HEK293 (cell line): ENCODE measurements at regions not wholly inside any gene's neighbourhood (a gene's known extent, or its start where the extent isn't known, plus 50 kb on each side); places are given as distances from the start of the nearest gene placed in this dataset.

Experiments used
- CTCF ChIA-PET: fragments of 350-600 bp; formaldehyde crosslinking; extraction: SDS; loops from one replicate; lab custom pipeline; 2021; ENCODE audit warnings: antibody characterized with exemption; lab: Yijun Ruan, JAX
- POLR2A ChIA-PET: fragments of 300-600 bp; formaldehyde crosslinking; extraction: SDS; loops from one replicate; lab custom pipeline; 2020; ENCODE audit warnings: antibody characterized with exemption, inconsistent platforms; lab: Yijun Ruan, JAX
- H3K27ac ChIP-seq: fragments of 200-500 bp; sonication (Bioruptor generic); 2 replicates; pipeline ENCODE4 v1.5.1; 2014; ENCODE audit warnings: low read depth, low read length, control low read depth, inconsistent platforms; ENCODE audit errors: extremely low read depth
- H3K36me3 ChIP-seq, 2 experiments: fragments of 200-500 bp in 1 of 2; sonication (Bioruptor generic) in 1 of 2; 1 replicate in 1 of 2; 2 replicates in 1 of 2; pipeline ENCODE4 v1.5.1; 2014 to 2017; ENCODE audit warnings: inconsistent platforms in 2 of 2, low read length in 2 of 2; ENCODE audit not compliant: control insufficient read depth in 2 of 2, insufficient read depth in 1 of 2
- H3K4me1 ChIP-seq: fragments of 200-500 bp; sonication (Bioruptor generic); 2 replicates; pipeline ENCODE4 v1.5.1; 2014; ENCODE audit warnings: mild to moderate bottlenecking, low read length, inconsistent platforms; ENCODE audit not compliant: control insufficient read depth, insufficient read depth
- H3K4me3 ChIP-seq: 2 replicates; pipeline ENCODE4 v1.5.1; 2011; ENCODE audit warnings: low read depth, mild to moderate bottlenecking, control low read depth, low read length, moderate library complexity
- H3K9me3 ChIP-seq: fragments of 200-500 bp; sonication (Bioruptor generic); 2 replicates; pipeline ENCODE4 v1.5.1; 2014; ENCODE audit warnings: low read depth, low read length, inconsistent platforms; ENCODE audit not compliant: control insufficient read depth, insufficient read depth
- HOXC10 ChIP-seq: sonication (generic); formaldehyde crosslinking; IDR thresholded peaks from 2 replicates; pipeline ENCODE4 v1.8.1; 2023; ENCODE audit warnings: mild to moderate bottlenecking, missing genetic modification reagents
- KLF16 ChIP-seq: fragments of 450-650 bp; formaldehyde crosslinking; IDR thresholded peaks from 2 replicates; pipeline ENCODE4 v1.5.1; 2017; ENCODE audit warnings: missing biosample characterization, missing genetic modification characterization
- KLF8 ChIP-seq: fragments of 450-650 bp; formaldehyde crosslinking; IDR thresholded peaks from 2 replicates; pipeline ENCODE4 v1.5.1; 2016; ENCODE audit warnings: missing biosample characterization, missing genetic modification characterization
- ZBTB7A ChIP-seq: fragments of 450-650 bp; formaldehyde crosslinking; IDR thresholded peaks from 2 replicates; pipeline ENCODE4 v1.5.1; 2016; ENCODE audit warnings: low read depth, missing biosample characterization, missing genetic modification characterization
- ZNF138 ChIP-seq: fragments of 450-650 bp; formaldehyde crosslinking; IDR thresholded peaks from 2 replicates; pipeline ENCODE4 v1.5.1; 2016; ENCODE audit warnings: missing biosample characterization, missing genetic modification characterization, borderline replicate concordance
- ZNF155 ChIP-seq: fragments of 450-650 bp; formaldehyde crosslinking; IDR thresholded peaks from 2 replicates; pipeline ENCODE4 v1.5.1; 2016; ENCODE audit warnings: missing biosample characterization, missing genetic modification characterization
- ZNF2 ChIP-seq: fragments of 450-650 bp; formaldehyde crosslinking; IDR thresholded peaks from 2 replicates; pipeline ENCODE4 v1.5.1; 2016; ENCODE audit warnings: missing biosample characterization, missing genetic modification characterization
- ZNF211 ChIP-seq: fragments of 450-650 bp; formaldehyde crosslinking; IDR thresholded peaks from 2 replicates; pipeline ENCODE4 v1.5.1; 2016; ENCODE audit warnings: low read depth, missing biosample characterization, missing genetic modification characterization
- ZNF223 ChIP-seq: fragments of 450-650 bp; formaldehyde crosslinking; IDR thresholded peaks from 2 replicates; pipeline ENCODE4 v1.5.1; 2016; ENCODE audit warnings: missing biosample characterization, missing genetic modification characterization
- ZNF24 ChIP-seq: fragments of 450-650 bp; formaldehyde crosslinking; IDR thresholded peaks from 2 replicates; pipeline ENCODE4 v1.5.1; 2016; ENCODE audit warnings: missing biosample characterization, missing genetic modification characterization
- ZNF366 ChIP-seq: fragments of 450-650 bp; formaldehyde crosslinking; conservative IDR thresholded peaks from 2 replicates; pipeline ENCODE4 v1.5.1; 2016; ENCODE audit warnings: missing biosample characterization, missing genetic modification characterization
- ZNF37A ChIP-seq: fragments of 450-650 bp; IDR thresholded peaks from 2 replicates; pipeline ENCODE4 v1.5.1; 2018; ENCODE audit warnings: missing biosample characterization, missing genetic modification characterization
- ZNF48 ChIP-seq: fragments of 450-650 bp; formaldehyde crosslinking; IDR thresholded peaks from 2 replicates; pipeline ENCODE4 v1.5.1; 2016; ENCODE audit warnings: missing biosample characterization, missing genetic modification characterization
- ZNF529 ChIP-seq: fragments of 450-650 bp; formaldehyde crosslinking; IDR thresholded peaks from 2 replicates; pipeline ENCODE4 v1.5.1; 2017; ENCODE audit warnings: missing genetic modification characterization, missing biosample characterization; ENCODE audit not compliant: insufficient replicate concordance
- ZNF561 ChIP-seq: fragments of 450-650 bp; IDR thresholded peaks from 2 replicates; pipeline ENCODE4 v1.5.1; 2018; ENCODE audit warnings: missing biosample characterization, missing genetic modification characterization, borderline replicate concordance
- ZNF585B ChIP-seq: fragments of 450-650 bp; formaldehyde crosslinking; IDR thresholded peaks from 2 replicates; pipeline ENCODE4 v1.5.1; 2016; ENCODE audit warnings: missing biosample characterization, missing genetic modification characterization
- ZNF664 ChIP-seq: fragments of 450-650 bp; formaldehyde crosslinking; IDR thresholded peaks from 2 replicates; pipeline ENCODE4 v1.5.1; 2016; ENCODE audit warnings: missing biosample characterization, missing genetic modification characterization
- ZNF670 ChIP-seq: fragments of 450-650 bp; formaldehyde crosslinking; IDR thresholded peaks from 2 replicates; pipeline ENCODE4 v1.5.1; 2016; ENCODE audit warnings: missing biosample characterization, missing genetic modification characterization, low read depth
- ZNF792 ChIP-seq: fragments of 450-650 bp; formaldehyde crosslinking; IDR thresholded peaks from 2 replicates; pipeline ENCODE4 v1.5.1; 2016; ENCODE audit warnings: missing biosample characterization, missing genetic modification characterization
- TF ChIP-seq, protein P1 (sequence below): fragments of 450-650 bp; formaldehyde crosslinking; IDR thresholded peaks from 2 replicates; pipeline ENCODE4 v1.5.1; 2016; ENCODE audit warnings: missing biosample characterization, missing genetic modification characterization
- TF ChIP-seq, protein P2 (sequence below): fragments of 450-650 bp; formaldehyde crosslinking; IDR thresholded peaks from 2 replicates; pipeline ENCODE4 v1.5.1; 2016; ENCODE audit warnings: missing biosample characterization, missing genetic modification characterization
- TF ChIP-seq, protein P3 (sequence below): fragments of 450-650 bp; formaldehyde crosslinking; IDR thresholded peaks from 2 replicates; pipeline ENCODE4 v1.5.1; 2016; ENCODE audit warnings: missing biosample characterization, missing genetic modification characterization, borderline replicate concordance
- TF ChIP-seq, protein P4 (sequence below): fragments of 450-650 bp; formaldehyde crosslinking; IDR thresholded peaks from 2 replicates; pipeline ENCODE4 v1.5.1; 2016; ENCODE audit warnings: missing biosample characterization, missing genetic modification characterization
- TF ChIP-seq, protein P5 (sequence below): fragments of 450-650 bp; formaldehyde crosslinking; IDR thresholded peaks from 2 replicates; pipeline ENCODE4 v1.5.1; 2017; ENCODE audit warnings: missing biosample characterization, mild to moderate bottlenecking, missing genetic modification characterization, moderate library complexity

DNA sequence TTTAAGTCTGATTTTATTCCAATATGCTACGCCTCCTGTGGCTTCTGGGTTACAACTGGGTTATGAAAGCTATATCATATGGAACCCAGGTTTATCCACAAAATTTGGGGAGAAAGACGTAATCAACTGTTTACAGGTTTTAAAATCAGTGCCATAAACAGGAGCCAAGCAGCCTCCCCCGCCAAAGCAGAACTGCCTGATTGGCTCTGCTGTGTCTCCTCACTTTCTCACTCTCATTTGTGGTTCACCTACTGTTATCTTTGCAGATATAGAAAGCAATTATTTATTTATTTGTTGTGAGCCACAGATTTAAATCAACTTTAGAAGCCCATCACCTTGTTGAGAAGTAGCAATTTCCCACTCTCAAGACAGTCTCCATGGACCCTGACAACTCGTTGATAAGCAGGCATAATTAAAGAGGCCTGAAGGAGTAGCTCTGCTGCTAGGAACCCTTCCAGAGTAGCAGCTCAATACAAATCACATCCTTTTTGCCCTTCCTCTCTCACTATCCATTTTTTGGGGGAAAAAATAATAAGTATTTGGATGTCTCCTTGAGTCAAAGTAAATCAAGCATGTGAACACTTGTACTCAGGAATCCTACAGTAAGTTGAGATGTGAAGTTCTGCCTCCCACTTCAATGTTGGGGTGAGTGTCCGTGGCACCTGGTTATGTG, 191.0 kb upstream of the CCDC150 start:
- no peaks in the 10 kb centered on the region for H3K9me3 ChIP-seq
- TF ChIP-seq, protein P1, sequence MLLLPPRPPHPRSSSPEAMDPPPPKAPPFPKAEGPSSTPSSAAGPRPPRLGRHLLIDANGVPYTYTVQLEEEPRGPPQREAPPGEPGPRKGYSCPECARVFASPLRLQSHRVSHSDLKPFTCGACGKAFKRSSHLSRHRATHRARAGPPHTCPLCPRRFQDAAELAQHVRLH (tag by site-specific recombination) = no peak
- TF ChIP-seq ZNF366 (tag by site-specific recombination) (no peak), ZNF664 (tag by site-specific recombination) (no peak), ZNF529 (tag by site-specific recombination) (no peak), KLF16 (tag by site-specific recombination) (no peak), ZNF561 (tag by site-specific recombination) (no peak), ZNF48 (tag by site-specific recombination) (no peak)
- TF ChIP-seq, protein P2, sequence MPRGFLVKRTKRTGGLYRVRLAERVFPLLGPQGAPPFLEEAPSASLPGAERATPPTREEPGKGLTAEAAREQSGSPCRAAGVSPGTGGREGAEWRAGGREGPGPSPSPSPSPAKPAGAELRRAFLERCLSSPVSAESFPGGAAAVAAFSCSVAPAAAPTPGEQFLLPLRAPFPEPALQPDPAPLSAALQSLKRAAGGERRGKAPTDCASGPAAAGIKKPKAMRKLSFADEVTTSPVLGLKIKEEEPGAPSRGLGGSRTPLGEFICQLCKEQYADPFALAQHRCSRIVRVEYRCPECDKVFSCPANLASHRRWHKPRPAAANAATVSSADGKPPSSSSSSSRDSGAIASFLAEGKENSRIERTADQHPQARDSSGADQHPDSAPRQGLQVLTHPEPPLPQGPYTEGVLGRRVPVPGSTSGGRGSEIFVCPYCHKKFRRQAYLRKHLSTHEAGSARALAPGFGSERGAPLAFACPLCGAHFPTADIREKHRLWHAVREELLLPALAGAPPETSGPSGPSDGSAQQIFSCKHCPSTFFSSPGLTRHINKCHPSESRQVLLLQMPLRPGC = no peak
- TF ChIP-seq, protein P3, sequence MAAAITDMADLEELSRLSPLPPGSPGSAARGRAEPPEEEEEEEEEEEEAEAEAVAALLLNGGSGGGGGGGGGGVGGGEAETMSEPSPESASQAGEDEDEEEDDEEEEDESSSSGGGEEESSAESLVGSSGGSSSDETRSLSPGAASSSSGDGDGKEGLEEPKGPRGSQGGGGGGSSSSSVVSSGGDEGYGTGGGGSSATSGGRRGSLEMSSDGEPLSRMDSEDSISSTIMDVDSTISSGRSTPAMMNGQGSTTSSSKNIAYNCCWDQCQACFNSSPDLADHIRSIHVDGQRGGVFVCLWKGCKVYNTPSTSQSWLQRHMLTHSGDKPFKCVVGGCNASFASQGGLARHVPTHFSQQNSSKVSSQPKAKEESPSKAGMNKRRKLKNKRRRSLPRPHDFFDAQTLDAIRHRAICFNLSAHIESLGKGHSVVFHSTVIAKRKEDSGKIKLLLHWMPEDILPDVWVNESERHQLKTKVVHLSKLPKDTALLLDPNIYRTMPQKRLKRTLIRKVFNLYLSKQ (tag by site-specific recombination) = no peak
- H3K4me1 ChIP-seq = no peaks in the 10 kb centered on the region
- H3K4me3 ChIP-seq = no peak overlapping the region
- H3K36me3 ChIP-seq = no peaks in the 10 kb centered on the region
- no peak overlapping the region for H3K27ac ChIP-seq
- CTCF ChIA-PET = no interaction called here
- POLR2A ChIA-PET = no interaction called here

DNA sequence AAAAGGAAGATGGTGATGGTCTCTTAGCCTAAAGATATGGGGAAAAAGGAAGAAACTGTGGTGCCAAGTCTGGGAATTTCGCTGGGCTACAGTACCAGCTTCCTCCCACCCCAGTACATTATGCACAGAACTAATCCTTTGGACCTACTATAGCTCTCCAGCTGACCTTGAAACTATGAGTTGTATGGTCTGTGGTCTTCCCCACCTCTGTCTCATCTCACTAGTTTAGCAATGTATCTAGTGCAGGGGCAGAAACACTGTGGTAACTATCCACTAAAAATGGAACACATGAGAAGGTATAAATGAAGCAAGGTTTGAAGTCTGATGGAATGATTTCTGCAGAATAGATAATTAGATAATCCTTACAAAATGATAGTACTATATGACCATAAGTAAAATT, 190.4 kb upstream of the CCDC150 start:
- H3K4me1 ChIP-seq = no peaks in the 10 kb centered on the region
- ChIA-PET POLR2A (no interaction called here), CTCF (no interaction called here)
- H3K36me3 ChIP-seq = no peaks in the 10 kb centered on the region
- no peaks in the 10 kb centered on the region for H3K9me3 ChIP-seq
- TF ChIP-seq KLF16 (tag by site-specific recombination) (no peak), ZNF223 (tag by site-specific recombination) (no peak), ZNF792 (no peak), ZNF211 (tag by site-specific recombination) (no peak), KLF8 (tag by site-specific recombination) (no peak), HOXC10 (CRISPR knock-in tag) (no peak)
- TF ChIP-seq, protein P4, sequence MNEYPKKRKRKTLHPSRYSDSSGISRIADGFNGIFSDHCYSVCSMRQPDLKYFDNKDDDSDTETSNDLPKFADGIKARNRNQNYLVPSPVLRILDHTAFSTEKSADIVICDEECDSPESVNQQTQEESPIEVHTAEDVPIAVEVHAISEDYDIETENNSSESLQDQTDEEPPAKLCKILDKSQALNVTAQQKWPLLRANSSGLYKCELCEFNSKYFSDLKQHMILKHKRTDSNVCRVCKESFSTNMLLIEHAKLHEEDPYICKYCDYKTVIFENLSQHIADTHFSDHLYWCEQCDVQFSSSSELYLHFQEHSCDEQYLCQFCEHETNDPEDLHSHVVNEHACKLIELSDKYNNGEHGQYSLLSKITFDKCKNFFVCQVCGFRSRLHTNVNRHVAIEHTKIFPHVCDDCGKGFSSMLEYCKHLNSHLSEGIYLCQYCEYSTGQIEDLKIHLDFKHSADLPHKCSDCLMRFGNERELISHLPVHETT (tag by site-specific recombination) = no peak
- H3K4me3 ChIP-seq = no peak overlapping the region
- H3K27ac ChIP-seq = no peak overlapping the region

DNA sequence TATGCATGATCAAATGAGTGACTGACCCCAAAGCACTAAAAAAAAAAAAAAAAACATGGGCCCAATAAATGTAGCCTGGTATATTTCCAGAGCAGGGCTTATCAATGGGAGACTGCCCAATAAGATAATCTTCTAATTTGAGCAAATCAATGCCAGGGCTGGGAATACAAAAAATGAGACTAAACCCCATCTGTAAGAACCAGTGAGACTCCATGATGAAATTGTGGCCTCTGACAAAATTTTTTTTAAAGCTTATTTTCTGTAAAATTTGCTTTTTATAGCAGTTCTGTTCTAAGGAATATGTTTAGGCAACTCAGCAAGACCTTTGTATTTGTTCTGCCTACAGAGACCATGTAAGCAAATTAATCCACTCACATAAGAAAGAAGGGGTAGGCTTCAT, 186.8 kb upstream of the CCDC150 start:
- CTCF ChIA-PET = interaction anchor here (0.5 to 3.5 kb wide), 24 partner anchors 8 to 375 kb away, joined by 3 to 34 read pairs (median 6); no protein-coding TSS in a partner anchor
- Histone ChIP-seq H3K4me3 (no peak overlapping the region), H3K27ac (no peak overlapping the region), H3K4me1 (no peaks in the 10 kb centered on the region), H3K9me3 (no peaks in the 10 kb centered on the region), H3K36me3 (no peaks in the 10 kb centered on the region)
- POLR2A ChIA-PET = no interaction called here
- no peak for TF ChIP-seq ZNF585B (tag by site-specific recombination)
- no peak for TF ChIP-seq ZNF37A (tag by site-specific recombination)
- TF ChIP-seq ZNF670 = no peak
- no peak for TF ChIP-seq ZNF155 (tag by site-specific recombination)
- no peak for TF ChIP-seq ZNF24 (tag by site-specific recombination)
- TF ChIP-seq ZNF138 (tag by site-specific recombination) = no peak
- TF ChIP-seq, protein P5, sequence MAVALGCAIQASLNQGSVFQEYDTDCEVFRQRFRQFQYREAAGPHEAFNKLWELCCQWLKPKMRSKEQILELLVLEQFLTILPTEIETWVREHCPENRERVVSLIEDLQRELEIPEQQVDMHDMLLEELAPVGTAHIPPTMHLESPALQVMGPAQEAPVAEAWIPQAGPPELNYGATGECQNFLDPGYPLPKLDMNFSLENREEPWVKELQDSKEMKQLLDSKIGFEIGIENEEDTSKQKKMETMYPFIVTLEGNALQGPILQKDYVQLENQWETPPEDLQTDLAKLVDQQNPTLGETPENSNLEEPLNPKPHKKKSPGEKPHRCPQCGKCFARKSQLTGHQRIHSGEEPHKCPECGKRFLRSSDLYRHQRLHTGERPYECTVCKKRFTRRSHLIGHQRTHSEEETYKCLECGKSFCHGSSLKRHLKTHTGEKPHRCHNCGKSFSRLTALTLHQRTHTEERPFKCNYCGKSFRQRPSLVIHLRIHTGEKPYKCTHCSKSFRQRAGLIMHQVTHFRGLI (tag by site-specific recombination) = no peak
- no peak for TF ChIP-seq ZNF2 (tag by site-specific recombination)
- TF ChIP-seq ZNF561 (tag by site-specific recombination) = no peak
- no peak for TF ChIP-seq ZBTB7A (tag by site-specific recombination)
